OCI-LY3 (cell line): ENCODE measurements at regions not wholly inside any gene's neighbourhood (a gene's known extent, or its start where the extent isn't known, plus 50 kb on each side); places are given as distances from the start of the nearest gene placed in this dataset.
"Not testable (repeated sequence)": the region's sequence is repeated elsewhere in the genome, so short reads cannot be mapped to it uniquely, and the experiment has no call there.

Source experiments
- H2AFZ ChIP-seq: fragments of 200-600, 300-600 bp; shearing (Covaris generic); 2 replicates; pipeline ENCODE4 v1.6.0; 2014; ENCODE audit warnings: antibody characterized with exemption, low read depth, low read length
- H3K27ac ChIP-seq: fragments of 200-600, 300-600 bp; sonication (generic); 2 replicates; pipeline ENCODE4 v1.5.1; 2014; ENCODE audit warnings: mild to moderate bottlenecking, low read length, moderate library complexity, mixed read lengths
- H3K27me3 ChIP-seq: fragments of 200-600, 300-600 bp; sonication (generic); 2 replicates; pipeline ENCODE4 v1.6.1; 2014; ENCODE audit warnings: low read depth, low read length, mixed read lengths
- H3K36me3 ChIP-seq: fragments of 200-600, 300-600 bp; sonication (generic); replicated peaks from 2 replicates; pipeline ENCODE3; 2014; ENCODE audit warnings: low read depth, low read length, mixed read lengths
- H3K4me1 ChIP-seq: fragments of 300-600, 200-600 bp; sonication (generic); 2 replicates; pipeline ENCODE4 v1.6.1; 2014; ENCODE audit warnings: low read length, mixed read lengths
- H3K4me2 ChIP-seq: fragments of 200-600, 300-600 bp; sonication (generic); 2 replicates; pipeline ENCODE4 v1.6.1; 2014; ENCODE audit warnings: low read length, mixed read lengths
- H3K4me3 ChIP-seq: fragments of 300-600, 200-600 bp; sonication (generic); 2 replicates; pipeline ENCODE4 v1.5.1; 2014; ENCODE audit warnings: antibody characterized with exemption, mild to moderate bottlenecking, low read length, moderate library complexity
- H3K79me2 ChIP-seq: fragments of 300-600, 200-600 bp; shearing (Covaris generic); 2 replicates; pipeline ENCODE4 v1.6.1; 2014; ENCODE audit warnings: mild to moderate bottlenecking, low read length, mixed read lengths
- H3K9ac ChIP-seq: fragments of 300-600, 200-600 bp; shearing (Covaris generic); 2 replicates; pipeline ENCODE4 v1.6.0; 2014; ENCODE audit warnings: mild to moderate bottlenecking, low read length, moderate library complexity
- H3K9me3 ChIP-seq: fragments of 200-600, 300-600 bp; shearing (Covaris generic); 2 replicates; pipeline ENCODE4 v1.6.1; 2014; ENCODE audit warnings: low read length, mixed read lengths; ENCODE audit not compliant: insufficient read depth
- H4K20me1 ChIP-seq: fragments of 200-600, 300-600 bp; sonication (generic); 2 replicates; pipeline ENCODE4 v1.6.1; 2016; ENCODE audit warnings: low read length, mixed read lengths; ENCODE audit not compliant: insufficient read depth
- CTCF ChIP-seq: fragments of 200-600, 300-600 bp; sonication (generic); IDR thresholded peaks from 2 replicates; pipeline ENCODE4 v1.5.1; 2014; ENCODE audit warnings: antibody characterized with exemption, low read length, low read depth
- EZH2phosphoT487 ChIP-seq: fragments of 200-600 bp; shearing (Covaris generic); IDR thresholded peaks from 2 replicates; pipeline ENCODE4 v1.6.1; 2018; ENCODE audit warnings: antibody characterized with exemption, mixed run types, low read depth

DNA sequence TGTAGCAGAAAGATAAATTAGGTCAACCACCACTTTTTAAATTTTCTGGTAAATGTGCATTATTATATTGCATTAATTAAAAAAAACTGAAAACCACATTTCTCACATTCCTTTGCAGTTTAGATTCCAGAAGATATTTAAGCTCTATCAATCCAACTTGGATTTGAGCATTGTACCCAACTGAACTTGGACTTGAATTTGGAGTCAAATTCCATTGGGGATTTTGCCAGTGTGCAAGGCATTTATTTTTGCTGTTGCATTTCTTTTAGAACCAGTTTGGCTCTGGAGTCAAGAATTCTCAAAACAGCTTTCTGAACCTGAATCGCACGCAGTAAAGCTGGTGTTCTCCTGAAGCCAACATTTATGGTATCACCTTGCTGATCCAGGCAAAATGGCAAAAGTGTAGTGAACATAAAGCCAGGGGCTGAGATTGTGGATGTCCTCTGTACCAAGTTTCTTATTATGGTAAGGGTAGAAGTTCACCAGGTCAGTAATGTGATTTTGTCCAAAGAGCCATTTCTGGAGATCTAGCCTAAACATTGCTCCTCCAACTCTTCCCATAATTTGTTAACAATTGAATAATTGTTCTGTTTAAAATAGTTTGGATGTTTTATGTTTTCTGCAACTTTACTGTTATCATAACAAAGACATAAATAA lies 890.9 kb downstream of the LRRIQ3 start:
- TF ChIP-seq CTCF (no peak), EZH2phosphoT487 (no peak)
- no peaks in the 10 kb centered on the region for H3K36me3 ChIP-seq
- H3K4me3 ChIP-seq, result no peak overlapping the region
- no peaks in the 10 kb centered on the region for H4K20me1 ChIP-seq
- no peak overlapping the region for H3K4me2 ChIP-seq
- H3K4me1 ChIP-seq, result no peaks in the 10 kb centered on the region
- H3K27me3 ChIP-seq, result no peaks in the 10 kb centered on the region
- no peaks in the 10 kb centered on the region for H3K9me3 ChIP-seq
- no peaks in the 10 kb centered on the region for H3K79me2 ChIP-seq
- no peak overlapping the region for H2AFZ ChIP-seq
- H3K9ac ChIP-seq, result no peak overlapping the region
- no peak overlapping the region for H3K27ac ChIP-seq

GRCh38 chr1:73273886-73274285 lies 924.1 kb downstream of the LRRIQ3 start:
- H3K27me3 ChIP-seq, result no peaks in the 10 kb centered on the region
- no peak overlapping the region for H3K4me2 ChIP-seq
- no peak for TF ChIP-seq EZH2phosphoT487
- TF ChIP-seq CTCF, result no peak
- no peaks in the 10 kb centered on the region for H3K9me3 ChIP-seq
- H3K36me3 ChIP-seq, result no peaks in the 10 kb centered on the region
- no peaks in the 10 kb centered on the region for H4K20me1 ChIP-seq
- H3K9ac ChIP-seq, result no peak overlapping the region
- no peaks in the 10 kb centered on the region for H3K79me2 ChIP-seq
- H2AFZ ChIP-seq, result no peak overlapping the region
- no peak overlapping the region for H3K27ac ChIP-seq
- H3K4me3 ChIP-seq, result no peak overlapping the region
- no peaks in the 10 kb centered on the region for H3K4me1 ChIP-seq

DNA sequence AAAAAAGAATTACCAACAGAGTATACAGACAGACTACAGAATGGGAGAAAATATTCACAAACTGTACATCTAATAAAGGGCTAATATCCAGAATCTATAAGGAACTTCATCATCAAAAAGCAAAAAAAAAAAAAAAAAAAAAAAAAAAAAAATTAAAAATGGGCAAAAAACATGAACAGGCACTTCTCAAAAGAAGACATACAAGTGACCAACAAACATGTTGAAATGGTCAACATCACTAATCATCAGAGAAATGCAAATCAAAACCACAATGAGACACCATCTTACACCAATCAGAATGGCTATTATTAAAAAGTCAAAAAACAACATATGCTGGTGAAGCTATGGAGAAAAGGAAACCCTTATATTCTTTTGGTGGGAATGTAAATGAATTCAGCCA lies 952.8 kb downstream of the LRRIQ3 start:
- not testable (repeated sequence) for H3K27me3 ChIP-seq, H2AFZ ChIP-seq, H3K4me2 ChIP-seq, H3K79me2 ChIP-seq, H3K4me3 ChIP-seq, H3K27ac ChIP-seq, H4K20me1 ChIP-seq, H3K36me3 ChIP-seq, H3K4me1 ChIP-seq, H3K9ac ChIP-seq, H3K9me3 ChIP-seq

DNA sequence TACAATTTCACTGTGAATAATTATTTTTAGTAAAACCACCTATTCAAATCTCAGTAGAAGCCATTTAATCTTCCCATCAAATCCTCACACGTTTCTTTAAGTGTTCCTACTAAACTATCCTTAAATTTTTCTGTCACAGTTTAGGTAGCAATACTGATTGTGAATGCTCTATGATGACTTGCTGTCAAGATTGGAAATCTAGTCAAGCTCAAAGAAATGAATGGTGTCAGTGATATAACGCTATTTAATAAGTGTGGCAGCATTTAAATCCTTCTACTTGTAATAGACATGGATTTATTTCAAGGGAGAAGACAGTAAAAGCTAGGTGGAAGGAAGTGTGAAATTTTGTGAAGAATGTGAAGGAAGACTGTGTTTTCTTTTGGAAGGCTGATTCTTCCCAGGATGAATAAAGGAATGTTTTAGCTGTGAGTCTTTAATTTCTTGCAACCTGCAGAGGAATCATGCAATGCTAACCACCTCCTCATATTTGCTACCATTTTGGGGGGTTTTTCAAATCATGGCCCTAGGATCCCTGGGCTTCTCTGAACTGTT lies 936.7 kb upstream of the NEGR1 start:
- H3K4me3 ChIP-seq, result no peak overlapping the region
- H3K36me3 ChIP-seq, result no peaks in the 10 kb centered on the region
- no peak overlapping the region for H3K27ac ChIP-seq
- H2AFZ ChIP-seq, result no peak overlapping the region
- TF ChIP-seq CTCF (no peak), EZH2phosphoT487 (no peak)
- H3K9me3 ChIP-seq, result no peaks in the 10 kb centered on the region
- H3K27me3 ChIP-seq, result no peaks in the 10 kb centered on the region
- H3K4me1 ChIP-seq, result no peaks in the 10 kb centered on the region
- H3K79me2 ChIP-seq, result no peaks in the 10 kb centered on the region
- no peak overlapping the region for H3K9ac ChIP-seq
- no peaks in the 10 kb centered on the region for H4K20me1 ChIP-seq
- no peak overlapping the region for H3K4me2 ChIP-seq
